Mucosa of rectum (tissue), 2 donors: ENCODE measurements at regions not wholly inside any gene's neighbourhood (a gene's known extent, or its start where the extent isn't known, plus 50 kb on each side); places are given as distances from the start of the nearest gene placed in this dataset.
"Not testable (repeated sequence)": the region's sequence is repeated elsewhere in the genome, so short reads cannot be mapped to it uniquely, and the experiment has no call there.

Experiments
- H3K27ac ChIP-seq, 2 donors: one replicate each; pipeline ENCODE4 v1.7.0; 2013; ENCODE audit warnings: inconsistent platforms in 2 of 2, low read depth in 2 of 2, low read length in 2 of 2
- H3K27me3 ChIP-seq, 2 donors: one replicate each; pipeline ENCODE4 v1.7.0; 2013; ENCODE audit warnings: low read length in 2 of 2; ENCODE audit not compliant: control insufficient read depth in 2 of 2, insufficient read depth in 2 of 2
- H3K36me3 ChIP-seq, 2 donors: one replicate each; pipeline ENCODE4 v1.7.0; 2013; ENCODE audit warnings: low read length in 2 of 2; ENCODE audit not compliant: control insufficient read depth in 2 of 2, insufficient read depth in 2 of 2
- H3K4me1 ChIP-seq, 2 donors: one replicate each; pipeline ENCODE4 v1.7.0; 2013; ENCODE audit warnings: low read length in 2 of 2, mild to moderate bottlenecking in 1 of 2; ENCODE audit not compliant: control insufficient read depth in 2 of 2, insufficient read depth in 2 of 2
- H3K4me3 ChIP-seq, 2 donors: one replicate each; pipeline ENCODE4 v1.7.0; 2013; ENCODE audit warnings: low read length in 2 of 2
- H3K9ac ChIP-seq, 2 donors: one replicate each; pipeline ENCODE4 v1.7.0; 2013; ENCODE audit warnings: low read length in 2 of 2, low read depth in 1 of 2, mild to moderate bottlenecking in 1 of 2
- H3K9me3 ChIP-seq, 2 donors: one replicate each; pipeline ENCODE4 v1.7.0; 2013; ENCODE audit warnings: low read length in 2 of 2; ENCODE audit not compliant: control insufficient read depth in 2 of 2
- donor health status: healthy.
- donor health status: Normal muscosa, but diverticular disease.

GRCh38 chr4:107518076-107518475, 202.0 kb downstream of the PAPSS1 start:
- no peak overlapping the region for H3K27ac ChIP-seq
- no peaks in the 10 kb centered on the region for H3K36me3 ChIP-seq
- no peaks in the 10 kb centered on the region for H3K4me1 ChIP-seq
- H3K4me3 ChIP-seq, result no peak overlapping the region
- no peaks in the 10 kb centered on the region for H3K9me3 ChIP-seq
- H3K9ac ChIP-seq, result no peak overlapping the region
- no peaks in the 10 kb centered on the region for H3K27me3 ChIP-seq

- Histone ChIP-seq H3K27me3 (no peaks in the 10 kb centered on the region), H3K9ac (no peak overlapping the region), H3K27ac (no peak overlapping the region), H3K9me3 (no peaks in the 10 kb centered on the region), H3K36me3 (no peaks in the 10 kb centered on the region), H3K4me1 (no peaks in the 10 kb centered on the region), H3K4me3 (no peak overlapping the region)
Observed at GRCh38 chr4:107512549-107512948, 207.5 kb downstream of the PAPSS1 start.

GRCh38 chr4:107509615-107510014, 210.4 kb downstream of the PAPSS1 start:
- H3K9ac ChIP-seq, result no peak overlapping the region
- no peak overlapping the region for H3K27ac ChIP-seq
- no peak overlapping the region for H3K4me3 ChIP-seq
- no peaks in the 10 kb centered on the region for H3K4me1 ChIP-seq
- H3K27me3 ChIP-seq, result no peaks in the 10 kb centered on the region
- H3K36me3 ChIP-seq, result no peaks in the 10 kb centered on the region
- H3K9me3 ChIP-seq, result no peaks in the 10 kb centered on the region

- no peak overlapping the region for H3K9ac ChIP-seq
- no peaks in the 10 kb centered on the region for H3K4me1 ChIP-seq
- no peaks in the 10 kb centered on the region for H3K36me3 ChIP-seq
- no peaks in the 10 kb centered on the region for H3K9me3 ChIP-seq
- no peak overlapping the region for H3K4me3 ChIP-seq
- no peaks in the 10 kb centered on the region for H3K27me3 ChIP-seq
- H3K27ac ChIP-seq, result no peak overlapping the region
Observed at GRCh38 chr4:107500551-107500950, 219.5 kb downstream of the PAPSS1 start.

GRCh38 chr4:107497054-107497453, 223.0 kb downstream of the PAPSS1 start:
- Histone ChIP-seq H3K4me1 (no peaks in the 10 kb centered on the region), H3K27me3 (no peaks in the 10 kb centered on the region), H3K36me3 (no peaks in the 10 kb centered on the region), H3K9me3 (no peaks in the 10 kb centered on the region), H3K27ac (no peak overlapping the region), H3K9ac (no peak overlapping the region), H3K4me3 (no peak overlapping the region)

GRCh38 chr4:107492566-107492965, 227.5 kb downstream of the PAPSS1 start:
- Histone ChIP-seq H3K9ac (no peak overlapping the region), H3K27ac (no peak overlapping the region), H3K9me3 (no peaks in the 10 kb centered on the region), H3K4me1 (no peaks in the 10 kb centered on the region), H3K4me3 (no peak overlapping the region), H3K36me3 (no peaks in the 10 kb centered on the region), H3K27me3 (no peaks in the 10 kb centered on the region)

GRCh38 chr4:107490116-107490515, 229.9 kb downstream of the PAPSS1 start:
- Histone ChIP-seq H3K36me3 (no peaks in the 10 kb centered on the region), H3K27ac (no peak overlapping the region), H3K4me1 (no peaks in the 10 kb centered on the region), H3K4me3 (no peak overlapping the region), H3K27me3 (no peaks in the 10 kb centered on the region), H3K9ac (no peak overlapping the region), H3K9me3 (no peaks in the 10 kb centered on the region)

- H3K9ac ChIP-seq, H3K9me3 ChIP-seq, H3K36me3 ChIP-seq, H3K4me1 ChIP-seq, H3K27me3 ChIP-seq, H3K27ac ChIP-seq, H3K4me3 ChIP-seq: not testable (repeated sequence)
Observed at GRCh38 chr4:107483621-107484020, 236.4 kb downstream of the PAPSS1 start.

GRCh38 chr4:107482546-107482945, 237.5 kb downstream of the PAPSS1 start:
- H3K36me3 ChIP-seq, result no peaks in the 10 kb centered on the region
- no peaks in the 10 kb centered on the region for H3K27me3 ChIP-seq
- H3K9ac ChIP-seq, result no peak overlapping the region
- H3K9me3 ChIP-seq, result no peaks in the 10 kb centered on the region
- no peak overlapping the region for H3K27ac ChIP-seq
- H3K4me3 ChIP-seq, result no peak overlapping the region
- no peaks in the 10 kb centered on the region for H3K4me1 ChIP-seq

- H3K27me3 ChIP-seq, result no peaks in the 10 kb centered on the region
- no peak overlapping the region for H3K27ac ChIP-seq
- no peak overlapping the region for H3K9ac ChIP-seq
- H3K9me3 ChIP-seq, result no peaks in the 10 kb centered on the region
- no peaks in the 10 kb centered on the region for H3K4me1 ChIP-seq
- no peaks in the 10 kb centered on the region for H3K36me3 ChIP-seq
- H3K4me3 ChIP-seq, result no peak overlapping the region
Observed at GRCh38 chr4:107478327-107478980, 241.6 kb downstream of the PAPSS1 start.

- H3K9me3 ChIP-seq, result no peaks in the 10 kb centered on the region
- H3K9ac ChIP-seq, result no peak overlapping the region
- no peak overlapping the region for H3K27ac ChIP-seq
- H3K36me3 ChIP-seq, result no peaks in the 10 kb centered on the region
- no peak overlapping the region for H3K4me3 ChIP-seq
- no peaks in the 10 kb centered on the region for H3K27me3 ChIP-seq
- no peaks in the 10 kb centered on the region for H3K4me1 ChIP-seq
Observed at GRCh38 chr4:107473126-107473525, 246.9 kb downstream of the PAPSS1 start.
